Epidermal melanocyte (primary cell): ENCODE measurements at regions not wholly inside any gene's neighbourhood (a gene's known extent, or its start where the extent isn't known, plus 50 kb on each side); places are given as distances from the start of the nearest gene placed in this dataset.

ENCODE experiments used
- DNase-seq: peaks from one replicate; pipeline ENCODE4 v3.0.0; 2011; ENCODE audit warnings: low spot score; ENCODE audit not compliant: insufficient read length

GRCh38 chr6:90435207-90435899, 138.7 kb upstream of the BACH2 start:
- no peak for DNase-seq

- DNase-seq, result no peak
These were observed 137.5 kb upstream of the BACH2 start for GRCh38 chr6:90434094-90434493.

- DNase-seq, result no peak
These were observed 136.3 kb upstream of the BACH2 start for GRCh38 chr6:90432937-90433336.

GRCh38 chr6:90432041-90432775, 135.6 kb upstream of the BACH2 start:
- DNase-seq, result no peak

GRCh38 chr6:90431576-90431975, 134.9 kb upstream of the BACH2 start:
- no peak for DNase-seq

GRCh38 chr6:90429713-90430112, 133.1 kb upstream of the BACH2 start:
- no peak for DNase-seq

- no peak for DNase-seq
These were observed 131.9 kb upstream of the BACH2 start for GRCh38 chr6:90428514-90428913.

GRCh38 chr6:90425161-90425641, 128.6 kb upstream of the BACH2 start:
- DNase-seq, result no peak

- DNase-seq, result no peak
These were observed 127.9 kb upstream of the BACH2 start for GRCh38 chr6:90424580-90424979.

- peak; percentile 43 for DNase-seq
These were observed 125.0 kb upstream of the BACH2 start for GRCh38 chr6:90421666-90422065.

GRCh38 chr6:90420500-90420899, 123.9 kb upstream of the BACH2 start:
- DNase-seq, result no peak

GRCh38 chr6:90417385-90417784, 120.7 kb upstream of the BACH2 start:
- no peak for DNase-seq

GRCh38 chr6:90416322-90416721, 119.7 kb upstream of the BACH2 start:
- DNase-seq, result no peak

GRCh38 chr6:90415178-90415577, 118.5 kb upstream of the BACH2 start:
- no peak for DNase-seq

GRCh38 chr6:90414352-90414751, 117.7 kb upstream of the BACH2 start:
- no peak for DNase-seq

- DNase-seq, result no peak
These were observed 117.2 kb upstream of the BACH2 start for GRCh38 chr6:90413867-90414266.

- DNase-seq, result peak; percentile 19
These were observed 116.8 kb upstream of the BACH2 start for GRCh38 chr6:90413396-90413795.

- DNase-seq, result no peak
These were observed 116.1 kb upstream of the BACH2 start for GRCh38 chr6:90412538-90413369.

- no peak for DNase-seq
These were observed 114.7 kb upstream of the BACH2 start for GRCh38 chr6:90411292-90411781.

- no peak for DNase-seq
These were observed 113.1 kb upstream of the BACH2 start for GRCh38 chr6:90409700-90410099.

GRCh38 chr6:90406957-90407356, 110.3 kb upstream of the BACH2 start:
- no peak for DNase-seq
